Right lung (tissue), 2 donors: ENCODE measurements at regions not wholly inside any gene's neighbourhood (a gene's known extent, or its start where the extent isn't known, plus 50 kb on each side); places are given as distances from the start of the nearest gene placed in this dataset.

Experiments
- DNase-seq, 2 donors: peaks; one replicate each; pipeline ENCODE4 v3.0.0-alpha.2; 2013

GRCh38 chr22:26998716-26999115 is 341.3 kb downstream of the MIAT start:
- no peak for DNase-seq

- DNase-seq: no peak
These were observed 345.9 kb downstream of the MIAT start for GRCh38 chr22:27003297-27003696.

GRCh38 chr22:27004434-27004833 is 347.0 kb downstream of the MIAT start:
- no peak for DNase-seq

GRCh38 chr22:27008454-27008853 is 351.1 kb downstream of the MIAT start:
- no peak for DNase-seq

GRCh38 chr22:27011133-27011532 is 353.7 kb downstream of the MIAT start:
- no peak for DNase-seq

GRCh38 chr22:27011717-27012116 is 354.3 kb downstream of the MIAT start:
- no peak for DNase-seq

GRCh38 chr22:27019827-27020226 is 362.4 kb downstream of the MIAT start:
- DNase-seq: no peak

GRCh38 chr22:27022274-27022895 is 365.0 kb downstream of the MIAT start:
- no peak for DNase-seq

- DNase-seq: no peak
These were observed 365.5 kb downstream of the MIAT start for GRCh38 chr22:27022896-27023361.

- no peak for DNase-seq
These were observed 366.2 kb downstream of the MIAT start for GRCh38 chr22:27023591-27023990.

GRCh38 chr22:27024982-27025381 is 367.6 kb downstream of the MIAT start:
- no peak for DNase-seq

GRCh38 chr22:27028093-27028492 is 370.7 kb downstream of the MIAT start:
- no peak for DNase-seq

- no peak for DNase-seq
These were observed 372.3 kb downstream of the MIAT start for GRCh38 chr22:27029584-27030130.

GRCh38 chr22:27032091-27032761 is 374.8 kb downstream of the MIAT start:
- peak in 1 of 2 donors; percentile 2 for DNase-seq

- DNase-seq: no peak
These were observed 384.4 kb downstream of the MIAT start for GRCh38 chr22:27041745-27042310.

- no peak for DNase-seq
These were observed 385.9 kb downstream of the MIAT start for GRCh38 chr22:27043262-27043661.

GRCh38 chr22:27045103-27045947 is 387.9 kb downstream of the MIAT start:
- DNase-seq: no peak

GRCh38 chr22:27046086-27046485 is 388.7 kb downstream of the MIAT start:
- no peak for DNase-seq

- no peak for DNase-seq
These were observed 389.2 kb downstream of the MIAT start for GRCh38 chr22:27046603-27047002.

GRCh38 chr22:27050771-27051170 is 393.4 kb downstream of the MIAT start:
- DNase-seq: no peak

GRCh38 chr22:27051407-27051806 is 394.0 kb downstream of the MIAT start:
- no peak for DNase-seq

- no peak for DNase-seq
These were observed 400.3 kb downstream of the MIAT start for GRCh38 chr22:27057717-27058116.
